ENCODE measurements at regions not wholly inside any gene's neighbourhood (a gene's known extent, or its start where the extent isn't known, plus 50 kb on each side); places are given as distances from the start of the nearest gene placed in this dataset.
A peak's percentile ranks its signal among the peaks of the same experiment; 100 is the strongest.
"Not testable (repeated sequence)": the region's sequence is repeated elsewhere in the genome, so short reads cannot be mapped to it uniquely, and the experiment has no call there.

DNA sequence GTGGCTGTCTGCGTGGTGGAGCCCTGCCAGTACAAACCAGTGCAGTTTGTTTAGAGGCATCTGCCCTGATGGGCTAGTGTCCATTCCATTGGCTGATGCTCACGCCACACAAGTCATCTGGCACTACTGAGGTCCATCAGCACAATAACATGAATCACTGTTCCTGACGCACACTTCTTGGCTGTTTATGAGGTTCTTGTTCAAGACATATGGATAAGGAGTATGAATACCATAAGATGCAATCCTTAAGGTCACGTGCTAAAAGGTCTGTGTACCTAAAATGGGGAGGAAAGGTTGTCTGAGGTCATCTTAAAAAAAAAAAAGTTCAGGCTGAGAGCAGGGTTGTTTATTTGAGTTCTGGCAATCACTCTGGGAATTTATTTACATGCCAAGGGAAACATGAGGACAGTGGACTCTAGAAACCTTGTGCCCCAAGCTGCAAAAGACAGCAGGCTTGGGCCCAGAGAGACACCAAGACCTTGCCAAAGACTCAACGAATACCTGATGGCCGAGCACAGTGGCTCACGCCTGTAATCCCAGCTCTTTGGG, 54.1 kb upstream of the SHLD1 start:
- no peak overlapping the region for H3K4me3 ChIP-seq
- no peaks in the 10 kb centered on the region for H4K20me1 ChIP-seq
- H3K9me3 ChIP-seq (replicated peaks in 1 of 11), result peaks cover 0 to 10% (median 4%) of the 10 kb centered on the region in 11 experiments; a peak in 8 of 22 replicates
- no peaks in the 10 kb centered on the region for H3K36me3 ChIP-seq
- no peaks in the 10 kb centered on the region for H3K27me3 ChIP-seq
- no peak for TF ChIP-seq Cebpa-rat (IDR thresholded peaks at IDR 0.05)
- no peak overlapping the region for H3K27ac ChIP-seq
- no peak overlapping the region for H3K4me2 ChIP-seq
- H3K9ac ChIP-seq, result no peak overlapping the region
- peaks cover 0 to 19% (median 11%) of the 10 kb centered on the region in 10 experiments; a peak in 14 of 20 replicates for H3K4me1 ChIP-seq

DNA sequence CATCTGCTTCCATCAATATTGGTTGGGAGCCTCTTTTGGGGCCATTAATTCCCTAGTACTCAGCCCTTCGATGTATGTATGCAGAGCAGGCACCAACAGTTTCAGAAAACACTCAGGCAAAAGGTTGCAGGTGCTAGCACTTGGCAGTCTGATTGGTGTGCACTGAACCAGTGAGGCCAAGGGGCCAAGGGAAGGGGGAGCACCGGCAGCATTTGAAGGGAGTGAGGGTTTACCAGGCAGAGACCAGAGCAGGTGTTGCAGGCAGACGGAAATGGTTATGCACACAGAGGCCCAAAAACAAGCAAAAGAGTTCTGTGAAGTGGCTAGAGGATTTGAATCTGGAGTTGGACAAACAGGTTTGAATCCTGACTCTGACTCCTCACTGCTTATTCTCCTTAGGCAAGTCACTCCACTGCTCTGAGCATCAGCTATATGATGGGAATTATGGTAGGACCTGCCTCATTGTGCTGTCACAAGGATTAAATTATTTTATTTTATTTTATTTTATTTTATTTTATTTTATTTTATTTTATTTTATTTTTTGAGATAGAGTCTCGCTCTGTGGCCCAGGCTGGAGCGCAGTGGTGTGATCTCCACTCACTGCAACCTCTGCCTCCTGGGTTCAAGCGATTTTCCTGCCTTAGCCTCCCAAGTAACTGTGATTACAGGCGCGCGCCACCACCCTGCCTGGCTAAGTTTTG, 58.1 kb upstream of the SHLD1 start:
- H3K4me3 ChIP-seq, result no peak overlapping the region
- H3K27ac ChIP-seq, result no peak overlapping the region
- TF ChIP-seq Cebpa-rat (IDR thresholded peaks at IDR 0.05), result no peak
- H3K9ac ChIP-seq, result no peak overlapping the region
- H3K4me2 ChIP-seq, result peak overlapping the region in 8 of 11 experiments; percentile 14 to 72 (median 61); a peak in 16 of 22 replicates
- H3K4me1 ChIP-seq, result peaks cover 23 to 46% (median 33%) of the 10 kb centered on the region in 10 experiments
- H3K36me3 ChIP-seq, result no peaks in the 10 kb centered on the region
- no peaks in the 10 kb centered on the region for H3K27me3 ChIP-seq
- no peaks in the 10 kb centered on the region for H4K20me1 ChIP-seq
- peaks cover 0 to 7% (median 3%) of the 10 kb centered on the region in 11 experiments; a peak in 8 of 22 replicates for H3K9me3 ChIP-seq (replicated peaks in 1 of 11)

DNA sequence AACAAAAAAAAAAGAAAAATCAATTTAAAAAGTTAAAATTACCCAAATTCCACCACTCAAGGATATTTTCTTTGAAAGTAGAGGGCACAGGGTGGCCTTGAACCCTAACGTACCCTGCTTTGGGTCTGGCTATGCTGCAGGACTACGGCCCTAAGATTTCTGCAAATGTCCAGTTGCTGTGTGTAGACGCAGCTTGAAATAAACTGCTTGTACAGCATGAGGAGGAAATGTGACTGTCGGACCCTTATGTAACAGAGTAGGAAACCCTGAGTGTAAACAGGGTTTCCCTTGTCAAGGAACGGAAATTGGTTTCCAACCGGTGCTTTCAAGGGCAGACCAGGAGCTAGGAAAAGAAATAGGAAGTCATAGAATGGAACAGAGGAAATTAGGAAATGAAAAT, 60.7 kb upstream of the SHLD1 start:
- Histone ChIP-seq H3K27ac (peak overlapping the region in 4 of 11 experiments; percentile 13 to 62 (median 36); a peak in 6 of 22 replicates), H3K27me3 (no peaks in the 10 kb centered on the region), H3K36me3 (no peaks in the 10 kb centered on the region), H3K9ac (no peak overlapping the region), H3K4me2 (peak overlapping the region in 5 of 11 experiments; percentile 10 to 83 (median 77); a peak in 8 of 22 replicates), H3K4me1 (peaks cover 23 to 53% (median 33%) of the 10 kb centered on the region in 10 experiments), H3K4me3 (no peak overlapping the region), H4K20me1 (no peaks in the 10 kb centered on the region), H3K9me3 (replicated peaks in 1 of 11) (no peaks in the 10 kb centered on the region)
- no peak for TF ChIP-seq Cebpa-rat (IDR thresholded peaks at IDR 0.05)

DNA sequence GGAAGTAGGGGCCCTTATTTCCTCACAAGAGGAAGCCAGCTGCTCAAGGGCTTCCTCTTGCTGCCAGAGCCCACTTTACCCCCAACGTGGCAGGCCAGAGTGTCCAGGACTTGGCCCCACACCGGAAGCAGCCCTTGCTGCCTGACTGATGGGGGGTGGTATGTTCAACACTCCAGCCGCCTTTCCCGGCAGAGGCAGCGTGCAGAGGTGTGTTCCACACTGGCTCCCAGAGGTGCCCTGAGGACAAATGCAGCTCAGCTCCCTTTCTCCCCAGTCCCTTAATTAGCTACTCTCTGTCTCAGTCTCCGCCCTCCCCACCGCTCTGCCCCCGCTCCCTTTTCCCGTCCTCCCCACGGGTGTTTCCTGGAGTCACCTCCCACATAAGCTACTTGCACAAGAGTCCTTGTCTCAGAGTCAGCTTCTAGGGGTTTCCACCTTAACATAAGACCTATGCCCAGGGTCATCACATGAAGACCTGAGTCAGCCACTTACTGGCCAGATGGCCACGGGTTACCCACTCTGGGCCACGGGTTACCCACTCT, 61.7 kb upstream of the SHLD1 start:
- H3K4me1 ChIP-seq, result peaks cover 23 to 51% (median 33%) of the 10 kb centered on the region in 10 experiments

DNA sequence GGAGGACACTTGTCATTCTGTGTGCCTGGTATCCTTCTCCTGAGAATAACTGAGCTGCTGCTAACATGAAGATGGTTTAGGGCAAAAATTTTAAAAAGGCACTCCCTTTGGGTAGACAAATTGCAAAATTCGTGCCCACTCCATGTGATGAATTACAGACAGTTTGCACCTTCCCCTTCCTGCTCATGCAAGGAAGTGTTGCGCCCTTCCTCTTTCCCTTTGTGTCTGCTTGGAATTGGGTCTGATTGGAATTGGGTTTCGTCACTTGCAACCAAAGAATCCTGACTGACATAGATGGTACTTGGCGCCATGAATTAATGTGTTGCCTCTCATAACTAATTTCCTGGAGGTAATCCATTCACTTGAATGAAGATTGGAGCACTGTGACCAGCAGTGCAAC, 62.3 kb upstream of the SHLD1 start:
- Histone ChIP-seq H3K4me1 (peaks cover 25 to 52% (median 36%) of the 10 kb centered on the region in 10 experiments), H3K4me3 (no peak overlapping the region), H3K27me3 (no peaks in the 10 kb centered on the region), H3K27ac (peak overlapping the region; percentile 4 to 70 (median 36); a peak in 14 of 22 replicates), H3K9ac (peak overlapping the region in 1 of 11 experiments; percentile 12; a peak in 2 of 22 replicates), H3K36me3 (no peaks in the 10 kb centered on the region), H3K4me2 (peak overlapping the region; percentile 49 to 83 (median 72)), H4K20me1 (no peaks in the 10 kb centered on the region), H3K9me3 (replicated peaks in 1 of 11) (0 out of 22 replicates have a peak, but pooled peaks cover 0 to under 1% (median 0%) of the 10 kb centered on the region in 11 experiments)
- no peak; a peak in 1 of 22 replicates for TF ChIP-seq Cebpa-rat (IDR thresholded peaks at IDR 0.05)

More for the DNA sequence above, 61.7 kb upstream of the SHLD1 start:
- Histone ChIP-seq H4K20me1 (no peaks in the 10 kb centered on the region), H3K9me3 (replicated peaks in 1 of 11) (no peaks in the 10 kb centered on the region), H3K27ac (peak overlapping the region; percentile 4 to 70 (median 50); a peak in 17 of 22 replicates), H3K4me2 (peak overlapping the region; percentile 49 to 83 (median 72)), H3K9ac (peak overlapping the region in 2 of 11 experiments; percentile 12 to 18; a peak in 2 of 22 replicates), H3K4me3 (no peak overlapping the region), H3K27me3 (no peaks in the 10 kb centered on the region), H3K36me3 (no peaks in the 10 kb centered on the region)
- no peak for TF ChIP-seq Cebpa-rat (IDR thresholded peaks at IDR 0.05)

DNA sequence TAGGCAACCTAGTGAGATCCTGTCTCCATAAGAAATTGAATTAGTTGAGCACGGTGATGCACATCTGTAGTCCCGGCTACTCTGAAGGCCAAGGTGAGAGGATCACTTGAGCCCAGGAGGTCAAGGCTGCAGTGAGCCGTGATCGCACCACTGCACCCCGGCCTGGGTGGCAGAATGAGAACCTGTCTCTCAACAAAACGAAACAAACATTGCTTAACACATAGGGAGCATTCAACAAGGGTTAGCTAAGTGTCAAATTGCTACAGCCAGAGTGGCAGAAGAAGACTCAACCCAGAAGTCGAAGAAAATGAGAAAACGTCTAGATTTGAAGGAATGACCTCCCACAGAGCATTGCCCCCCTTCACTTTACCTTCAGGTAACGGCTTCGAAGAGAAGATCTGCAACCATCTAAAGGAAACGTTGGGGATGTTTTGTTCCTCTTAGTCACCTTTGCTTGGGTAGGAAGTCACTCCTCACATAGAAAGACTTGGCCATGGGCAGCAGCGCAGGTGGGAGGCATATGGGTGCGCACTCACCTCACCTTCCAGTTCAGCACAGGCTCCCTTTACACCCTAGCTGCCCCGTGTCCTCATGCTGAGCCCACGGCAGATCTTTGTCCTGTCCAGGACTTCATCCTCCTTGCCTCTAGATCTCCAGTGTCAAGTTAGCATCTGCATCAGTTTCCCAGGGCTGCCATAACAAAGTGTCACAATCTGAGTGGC, 63.7 kb upstream of the SHLD1 start:
- no peak overlapping the region for H3K4me3 ChIP-seq
- H3K4me2 ChIP-seq, result peak overlapping the region in 2 of 11 experiments; percentile 23 to 78; a peak in 1 of 22 replicates
- H4K20me1 ChIP-seq, result no peaks in the 10 kb centered on the region
- H3K4me1 ChIP-seq, result peaks cover 26 to 58% (median 36%) of the 10 kb centered on the region in 10 experiments
- no peak for TF ChIP-seq Cebpa-rat (IDR thresholded peaks at IDR 0.05)
- 0 out of 22 replicates have a peak, but pooled peaks cover 0 to 3% (median 0%) of the 10 kb centered on the region in 11 experiments for H3K9me3 ChIP-seq (replicated peaks in 1 of 11)
- no peak overlapping the region; a peak in 1 of 22 replicates for H3K27ac ChIP-seq
- no peaks in the 10 kb centered on the region for H3K36me3 ChIP-seq
- no peaks in the 10 kb centered on the region for H3K27me3 ChIP-seq
- no peak overlapping the region for H3K9ac ChIP-seq

DNA sequence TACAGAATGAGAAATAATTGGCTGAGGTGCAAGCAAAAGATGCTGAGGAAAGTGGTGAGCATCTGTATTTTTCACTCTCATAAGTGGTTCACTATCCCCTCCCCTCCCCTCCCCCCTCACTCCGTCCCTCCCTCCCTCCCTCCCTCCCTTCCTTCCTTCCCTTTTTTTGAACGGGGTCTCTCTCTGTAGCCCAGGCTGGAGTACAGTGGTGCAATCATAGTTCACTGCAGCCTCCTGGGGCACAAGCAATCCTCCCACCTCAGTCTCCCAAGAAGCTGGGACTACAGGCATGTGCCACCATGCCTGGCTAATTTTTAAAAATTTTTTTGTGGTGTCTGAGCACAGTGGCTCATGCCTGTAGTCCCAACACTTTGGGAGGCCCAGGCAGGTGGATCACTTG, 67.6 kb upstream of the SHLD1 start:
- not testable (repeated sequence) for H3K9me3 ChIP-seq (replicated peaks in 1 of 11); H3K36me3 ChIP-seq; H3K27me3 ChIP-seq; H3K9ac ChIP-seq; H4K20me1 ChIP-seq; H3K4me3 ChIP-seq
- Histone ChIP-seq H3K4me1 (peaks cover 7 to 54% (median 20%) of the 10 kb centered on the region in 10 experiments; a peak in 17 of 20 replicates), H3K4me2 (peak overlapping the region in 9 of 11 experiments; percentile 25 to 50 (median 36); a peak in 9 of 22 replicates), H3K27ac (peak overlapping the region in 2 of 11 experiments; percentile 6 to 57; a peak in 4 of 22 replicates)

DNA sequence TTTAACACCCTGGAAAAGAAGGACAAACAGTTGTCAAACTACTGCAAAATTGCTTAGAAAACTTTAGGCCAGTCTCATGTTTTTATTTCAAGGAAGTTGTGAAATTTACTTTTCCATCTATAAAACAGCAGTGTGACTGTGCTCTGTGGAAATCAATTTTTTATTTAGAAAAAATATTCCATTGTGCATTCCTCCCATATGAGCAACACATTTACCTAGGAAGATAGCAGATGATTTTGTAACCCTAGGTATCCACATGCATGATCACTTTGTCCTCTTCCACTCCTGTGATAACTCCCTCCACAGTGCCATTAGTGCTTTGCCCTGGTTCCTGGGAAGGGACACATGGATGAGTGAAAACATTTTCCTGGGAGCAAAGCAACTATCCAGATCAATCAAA, 69.4 kb upstream of the GPCPD1 start:
- H3K27me3 ChIP-seq, result no peaks in the 10 kb centered on the region
- H3K27ac ChIP-seq, result peak overlapping the region in 2 of 11 experiments; percentile 25 to 26; a peak in 2 of 22 replicates
- H3K4me3 ChIP-seq, result no peak overlapping the region
- peaks cover 20 to 65% (median 34%) of the 10 kb centered on the region in 10 experiments for H3K4me1 ChIP-seq
- H4K20me1 ChIP-seq, result no peaks in the 10 kb centered on the region
- H3K4me2 ChIP-seq, result peak overlapping the region in 4 of 11 experiments; percentile 14 to 40 (median 23); a peak in 7 of 22 replicates
- no peaks in the 10 kb centered on the region for H3K36me3 ChIP-seq
- 0 out of 22 replicates have a peak, but pooled peaks cover 0 to 3% (median 0%) of the 10 kb centered on the region in 11 experiments for H3K9me3 ChIP-seq (replicated peaks in 1 of 11)
- H3K9ac ChIP-seq, result no peak overlapping the region
- TF ChIP-seq Cebpa-rat (IDR thresholded peaks at IDR 0.05), result no peak

Data from BLaER1 treated with 17β-estradiol and CSF1 and Interleukin-3, amounts not matched to agents 10 nM and 100 nM (cell line).